Thymus (tissue), 11 donors: ENCODE measurements at regions not wholly inside any gene's neighbourhood (a gene's known extent, or its start where the extent isn't known, plus 50 kb on each side); places are given as distances from the start of the nearest gene placed in this dataset.

Experiments
- DNase-seq, 9 donors: peaks; one replicate each; pipeline ENCODE4 v3.0.0-alpha.2; 2013; ENCODE audit warnings: low spot score in 9 of 9, low read depth in 6 of 9, missing footprints in 1 of 9
- H3K27ac ChIP-seq, 2 donors: one replicate each; pipeline ENCODE4 v1.5.1; 2013; ENCODE audit warnings: control low read depth in 1 of 2, low read depth in 1 of 2, low read length in 1 of 2, mild to moderate bottlenecking in 1 of 2, moderate library complexity in 1 of 2
- H3K27me3 ChIP-seq, 2 donors: one replicate each; pipeline ENCODE4 v1.5.1; 2013; ENCODE audit warnings: low read length in 1 of 2; ENCODE audit not compliant: control insufficient read depth in 2 of 2, insufficient read depth in 1 of 2
- H3K36me3 ChIP-seq, 2 donors: one replicate each; pipeline ENCODE4 v1.5.1; 2013; ENCODE audit warnings: low read length in 1 of 2, mild to moderate bottlenecking in 1 of 2, moderate library complexity in 1 of 2; ENCODE audit not compliant: control insufficient read depth in 2 of 2, insufficient read depth in 2 of 2
- H3K4me1 ChIP-seq, 2 donors: one replicate each; pipeline ENCODE4 v1.5.1; 2013; ENCODE audit warnings: low read length in 2 of 2; ENCODE audit not compliant: control insufficient read depth in 2 of 2, insufficient read depth in 2 of 2
- H3K4me3 ChIP-seq, 2 donors: one replicate each; pipeline ENCODE4 v1.5.1; 2013; ENCODE audit warnings: low read length in 2 of 2, control low read depth in 1 of 2, mild to moderate bottlenecking in 1 of 2
- H3K9me3 ChIP-seq, 2 donors: one replicate each; pipeline ENCODE4 v1.5.1; 2013; ENCODE audit warnings: low read length in 1 of 2, mild to moderate bottlenecking in 1 of 2; ENCODE audit not compliant: control insufficient read depth in 2 of 2, insufficient read depth in 1 of 2
- WGBS: extraction: QIAGEN DNeasy Blood & Tissue Kit; methylation state at CpG from one replicate; pipeline ENCODE4 v1.1.7; 2013; 5-methylcytosine and 5-hydroxymethylcytosine counted together
- donor health status: healthy.

- Histone ChIP-seq H3K4me3 (no peak overlapping the region), H3K27me3 (no peaks in the 10 kb centered on the region), H3K27ac (no peak overlapping the region), H3K4me1 (peaks cover 0 to 8% of the 10 kb centered on the region in 2 donors), H3K36me3 (no peaks in the 10 kb centered on the region), H3K9me3 (no peaks in the 10 kb centered on the region)
- DNase-seq, result no peak
Measured at GRCh38 chr14:58807191-58807590, 169.4 kb downstream of the DACT1 start.

DNA sequence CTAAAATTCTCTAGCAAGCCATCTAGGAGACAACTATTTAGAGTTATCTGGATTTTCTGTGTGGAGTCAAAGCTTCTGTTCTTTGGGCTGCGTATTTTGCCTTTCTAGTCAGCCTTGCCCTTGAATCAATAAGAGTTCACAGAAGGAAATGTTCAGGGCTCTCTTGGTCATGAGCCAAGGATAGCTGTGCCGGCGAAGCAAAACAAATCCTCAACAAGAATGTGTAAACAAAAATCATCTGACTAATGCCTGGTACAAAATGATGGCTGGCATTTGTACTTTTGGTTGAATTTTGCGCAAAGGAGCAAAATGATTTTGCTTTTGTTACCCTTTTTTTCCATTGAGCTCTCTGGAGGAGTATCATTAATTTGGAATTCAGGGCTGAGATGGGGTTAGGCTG lies 171.1 kb downstream of the DACT1 start:
- Histone ChIP-seq H3K4me3 (no peak overlapping the region), H3K9me3 (no peaks in the 10 kb centered on the region), H3K27ac (no peak overlapping the region), H3K36me3 (no peaks in the 10 kb centered on the region), H3K4me1 (peaks cover 0 to 7% of the 10 kb centered on the region in 2 donors), H3K27me3 (no peaks in the 10 kb centered on the region)
- DNase-seq, result no peak
- 95% methylated on average over 4 of the region's 4 CpGs for WGBS

GRCh38 chr14:58809520-58809919 lies 171.8 kb downstream of the DACT1 start:
- no peaks in the 10 kb centered on the region for H3K9me3 ChIP-seq
- no peaks in the 10 kb centered on the region for H3K36me3 ChIP-seq
- WGBS, result 96% methylated on average over 1 of the region's 1 CpG
- no peak overlapping the region for H3K4me3 ChIP-seq
- H3K27me3 ChIP-seq, result no peaks in the 10 kb centered on the region
- no peak for DNase-seq
- H3K4me1 ChIP-seq, result peaks cover 0 to 3% of the 10 kb centered on the region in 2 donors
- H3K27ac ChIP-seq, result no peak overlapping the region

DNA sequence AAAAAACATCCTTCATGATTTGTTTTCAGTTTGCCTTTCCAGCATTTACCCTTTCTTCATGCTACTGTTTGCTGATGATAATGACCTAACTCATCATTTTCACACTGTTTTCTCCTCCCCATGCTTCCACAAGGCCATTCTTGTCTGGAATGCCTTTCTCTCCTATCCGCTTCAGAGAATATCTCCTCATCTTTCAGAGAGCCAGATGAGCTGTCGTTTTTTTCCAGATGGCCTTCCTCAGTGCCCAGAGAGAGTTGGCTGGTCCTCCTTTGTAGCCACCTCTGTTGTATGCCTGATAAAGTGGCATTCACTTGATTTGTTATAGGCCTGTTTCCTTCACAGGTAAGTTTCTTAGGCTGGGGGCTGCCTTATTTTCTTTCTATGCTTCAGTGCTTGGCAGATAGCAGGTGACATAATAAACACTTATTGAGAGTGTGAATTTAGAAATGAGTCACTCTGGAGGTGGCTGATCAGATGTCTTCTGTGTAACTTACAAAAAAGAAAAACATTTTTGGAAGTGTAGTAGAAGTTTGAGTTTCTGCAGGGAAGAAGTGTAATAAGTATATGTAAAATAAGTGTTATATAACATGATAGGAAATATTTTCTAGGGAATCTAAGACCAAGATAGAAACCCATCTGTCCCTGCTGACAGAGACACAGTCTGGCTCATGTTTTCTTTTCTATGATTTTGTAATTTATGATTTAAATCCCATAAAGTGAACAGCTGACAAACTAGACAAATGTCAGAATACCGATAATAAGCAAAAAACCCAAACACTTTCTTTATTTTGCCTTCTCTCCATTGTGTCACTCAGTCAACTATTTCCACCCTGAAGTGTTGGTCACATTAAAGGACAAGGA lies 174.5 kb downstream of the DACT1 start:
- no peak overlapping the region for H3K4me3 ChIP-seq
- 89% methylated on average over 3 of the region's 3 CpGs for WGBS

GRCh38 chr14:58813745-58814144 lies 176.0 kb downstream of the DACT1 start:
- Histone ChIP-seq H3K27me3 (no peaks in the 10 kb centered on the region), H3K9me3 (no peaks in the 10 kb centered on the region), H3K4me3 (no peak overlapping the region), H3K4me1 (no peaks in the 10 kb centered on the region), H3K36me3 (no peaks in the 10 kb centered on the region), H3K27ac (no peak overlapping the region)
- WGBS, result 96% methylated on average over 2 of the region's 2 CpGs
- DNase-seq, result no peak

More for the DNA sequence above, 174.5 kb downstream of the DACT1 start:
- H3K27ac ChIP-seq, result peak overlapping the region in 1 of 2 donors; percentile 41
- H3K36me3 ChIP-seq, result no peaks in the 10 kb centered on the region
- no peaks in the 10 kb centered on the region for H3K9me3 ChIP-seq
- H3K27me3 ChIP-seq, result no peaks in the 10 kb centered on the region
- H3K4me1 ChIP-seq, result no peaks in the 10 kb centered on the region
- no peak for DNase-seq

DNA sequence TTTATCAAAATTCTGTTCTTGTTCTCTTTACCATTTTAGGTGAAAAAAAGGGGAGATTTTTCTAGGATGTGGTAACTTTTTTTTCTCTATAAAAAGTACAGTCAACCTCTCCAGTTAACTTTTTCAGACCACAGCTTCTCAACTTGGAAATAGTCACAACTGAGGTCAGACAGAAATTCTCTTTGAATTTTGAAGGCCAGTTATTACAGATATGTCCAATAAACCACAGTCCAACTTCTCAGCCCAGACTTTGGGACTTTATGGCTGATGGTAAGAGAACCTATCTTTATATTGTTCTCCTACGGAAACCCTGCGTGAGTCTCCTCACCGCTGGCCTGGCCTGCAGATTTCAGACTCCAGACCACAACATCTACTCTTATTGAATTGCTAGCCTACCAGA lies 176.7 kb downstream of the DACT1 start:
- Histone ChIP-seq H3K27ac (no peak overlapping the region), H3K9me3 (no peaks in the 10 kb centered on the region), H3K36me3 (no peaks in the 10 kb centered on the region), H3K27me3 (no peaks in the 10 kb centered on the region), H3K4me3 (no peak overlapping the region), H3K4me1 (no peaks in the 10 kb centered on the region)
- DNase-seq, result no peak
- over 99% methylated on average over 3 of the region's 3 CpGs for WGBS

DNA sequence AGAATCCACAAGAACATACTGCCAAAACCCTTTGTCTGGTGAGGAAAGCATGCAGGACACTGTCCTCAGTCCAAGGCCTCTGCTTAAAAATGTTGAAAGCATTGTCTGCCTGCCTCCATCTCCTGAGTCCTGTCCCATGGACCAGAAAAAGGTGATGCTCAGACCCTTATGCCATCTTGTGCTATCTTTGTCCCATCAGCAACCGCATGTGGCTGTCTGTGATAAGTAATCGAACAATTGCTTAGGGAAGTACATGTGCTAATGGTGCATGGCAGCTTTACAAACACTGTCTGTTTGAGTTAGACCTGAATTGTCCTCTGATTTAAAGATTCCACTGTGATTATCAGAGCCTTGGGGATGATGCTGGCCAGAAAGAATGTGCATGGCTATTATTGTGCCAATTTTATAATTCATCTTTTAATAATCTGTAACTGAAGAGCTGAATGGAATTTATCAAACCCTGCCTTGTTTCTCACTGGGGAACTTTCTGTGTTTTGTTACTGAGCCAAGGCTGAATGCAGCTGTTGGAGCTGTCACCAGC lies 177.5 kb downstream of the DACT1 start:
- 96% methylated on average over 2 of the region's 2 CpGs for WGBS
- Histone ChIP-seq H3K4me3 (no peak overlapping the region), H3K27me3 (no peaks in the 10 kb centered on the region), H3K4me1 (no peaks in the 10 kb centered on the region), H3K9me3 (no peaks in the 10 kb centered on the region), H3K27ac (no peak overlapping the region), H3K36me3 (no peaks in the 10 kb centered on the region)
- DNase-seq, result no peak

- Histone ChIP-seq H3K27me3 (no peaks in the 10 kb centered on the region), H3K36me3 (no peaks in the 10 kb centered on the region), H3K4me3 (no peak overlapping the region), H3K4me1 (no peaks in the 10 kb centered on the region), H3K27ac (no peak overlapping the region), H3K9me3 (no peaks in the 10 kb centered on the region)
- no peak for DNase-seq
- 93% methylated on average over 5 of the region's 5 CpGs for WGBS
Measured at GRCh38 chr14:58815794-58816193, 178.0 kb downstream of the DACT1 start.

DNA sequence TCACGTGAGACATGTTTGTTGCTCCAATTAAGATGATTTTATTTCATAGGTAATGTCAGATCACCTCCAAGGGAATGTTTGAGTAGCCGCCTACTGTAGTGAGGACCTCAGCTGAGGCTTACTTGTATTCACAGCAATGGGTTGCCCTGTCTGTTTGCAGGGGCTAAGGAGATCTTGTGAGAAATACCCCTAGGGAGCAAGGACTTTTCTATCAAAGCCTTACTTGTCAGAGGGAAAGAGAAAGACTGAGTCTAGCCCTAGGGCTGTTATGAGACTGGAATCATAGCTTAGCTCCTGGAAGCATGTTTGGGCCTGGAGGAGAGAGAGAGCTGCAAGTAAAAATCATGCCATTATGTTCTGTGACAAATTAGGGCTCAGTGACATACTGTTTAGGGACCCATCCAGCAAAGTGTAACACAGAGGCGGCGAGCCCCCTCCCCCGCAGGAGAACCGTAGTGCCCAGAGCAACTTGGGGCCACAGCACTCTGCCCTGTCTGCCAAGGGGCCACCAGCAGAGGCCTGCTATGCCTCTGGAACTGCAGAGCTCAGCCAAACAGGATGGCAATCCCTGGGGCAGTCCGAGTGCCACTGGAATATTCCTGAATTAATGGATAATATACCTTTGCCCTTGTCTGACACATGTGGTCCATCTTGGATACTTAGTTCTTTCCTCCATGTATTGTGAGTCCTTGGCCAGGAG lies 178.8 kb downstream of the DACT1 start:
- Histone ChIP-seq H3K9me3 (no peaks in the 10 kb centered on the region), H3K27ac (no peak overlapping the region), H3K4me3 (no peak overlapping the region), H3K36me3 (no peaks in the 10 kb centered on the region), H3K27me3 (no peaks in the 10 kb centered on the region), H3K4me1 (no peaks in the 10 kb centered on the region)
- no peak for DNase-seq
- 95% methylated on average over 7 of the region's 7 CpGs for WGBS
